ENCODE measurements at regions not wholly inside any gene's neighbourhood (a gene's known extent, or its start where the extent isn't known, plus 50 kb on each side); places are given as distances from the start of the nearest gene placed in this dataset.

DNA sequence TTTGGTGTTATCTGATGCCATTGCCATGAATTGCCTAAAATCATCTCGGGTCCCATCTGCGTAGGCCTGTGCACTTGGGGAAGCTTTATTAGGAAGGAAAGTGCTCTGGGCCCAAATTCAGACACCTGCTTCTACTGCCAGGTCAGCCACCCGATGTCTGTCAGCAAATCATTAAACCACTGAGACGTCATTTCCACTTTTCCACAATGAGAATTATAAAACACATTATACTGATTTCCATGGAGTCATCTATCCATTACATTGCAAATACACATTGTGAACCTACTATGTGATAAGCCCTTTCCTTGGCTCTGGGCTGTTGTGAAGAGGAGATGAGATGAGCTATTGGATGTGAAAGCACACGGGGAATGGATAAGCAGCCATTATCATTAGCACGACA lies 1022.9 kb downstream of the BCL11B start:
- H3K27ac ChIP-seq = no peak overlapping the region
- no peak overlapping the region for H3K4me3 ChIP-seq

DNA sequence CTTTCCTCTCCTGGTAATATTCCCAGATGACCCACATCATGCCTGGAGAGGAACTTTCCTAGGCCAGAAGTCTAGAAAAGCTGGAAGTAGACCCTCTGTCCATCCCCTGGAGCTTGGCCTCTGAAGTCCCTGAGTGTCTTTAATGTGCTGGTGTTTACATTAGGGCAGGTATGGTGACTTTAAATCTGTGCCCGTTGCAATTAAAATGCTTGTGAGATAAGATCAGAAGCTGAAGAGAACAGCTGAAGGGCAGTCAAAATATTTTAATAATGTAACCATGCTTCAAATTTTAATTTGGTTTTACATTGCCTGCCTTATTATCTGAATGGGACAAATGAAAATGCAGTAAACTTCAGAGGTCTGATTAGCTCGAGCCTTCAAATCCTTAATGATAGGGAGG lies 1022.5 kb downstream of the BCL11B start:
- Histone ChIP-seq H3K27ac (no peak overlapping the region), H3K4me3 (no peak overlapping the region)

- Histone ChIP-seq H3K4me3 (no peak overlapping the region), H3K27ac (no peak overlapping the region)
Observed at GRCh38 chr14:98252820-98253219, 1019.2 kb downstream of the BCL11B start.

- Histone ChIP-seq H3K27ac (no peak overlapping the region), H3K4me3 (no peak overlapping the region)
Observed at GRCh38 chr14:98259881-98260280, 1012.1 kb downstream of the BCL11B start.

- H3K4me3 ChIP-seq = no peak overlapping the region
- H3K27ac ChIP-seq = no peak overlapping the region
Observed at GRCh38 chr14:98262566-98262965, 1009.4 kb downstream of the BCL11B start.

GRCh38 chr14:98269533-98269932 lies 1002.5 kb downstream of the BCL11B start:
- H3K4me3 ChIP-seq = no peak overlapping the region

DNA sequence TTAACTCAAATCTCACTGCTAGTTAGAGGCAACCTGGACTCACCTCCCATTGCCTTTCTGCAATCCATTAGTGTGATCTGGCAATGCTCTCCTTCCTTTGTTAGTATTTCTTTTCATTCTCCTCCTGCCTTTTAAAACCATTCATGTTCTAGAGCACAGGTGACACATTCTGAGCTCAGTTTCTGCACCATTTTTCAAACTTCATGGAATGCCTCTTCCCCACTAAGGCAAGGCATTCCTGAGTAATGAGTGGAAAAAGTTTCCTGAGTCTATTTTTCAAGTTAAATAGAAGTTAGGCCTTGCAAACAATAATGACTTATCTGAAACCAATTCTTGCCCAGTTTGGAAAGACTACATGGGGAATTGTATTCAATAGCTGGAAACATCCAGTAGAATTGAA lies 1001.8 kb downstream of the BCL11B start:
- H3K4me3 ChIP-seq = no peak overlapping the region
- no peak overlapping the region for H3K27ac ChIP-seq

More at GRCh38 chr14:98269533-98269932, 1002.5 kb downstream of the BCL11B start:
- H3K27ac ChIP-seq = no peak overlapping the region

DNA sequence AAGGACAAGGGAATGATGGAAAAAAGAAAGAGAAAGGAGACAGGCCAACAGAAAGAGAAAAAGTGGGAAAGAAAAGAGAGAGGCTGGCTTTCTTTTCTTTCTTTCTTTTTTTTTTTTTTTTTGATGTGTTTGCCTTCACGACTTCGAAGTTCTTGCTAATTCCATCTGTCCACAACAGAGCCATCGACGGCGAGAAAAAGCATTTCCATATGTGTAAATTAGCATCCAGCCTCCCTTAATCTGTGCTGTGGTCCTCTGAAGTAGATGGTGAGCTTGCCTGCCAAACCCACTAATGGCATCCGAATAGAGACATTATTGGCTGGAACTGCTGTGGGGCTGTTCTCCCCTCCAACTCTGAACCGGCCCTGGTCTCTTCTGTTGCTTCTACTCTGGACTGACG lies 997.4 kb downstream of the BCL11B start:
- Histone ChIP-seq H3K4me3 (no peak overlapping the region), H3K27ac (no peak overlapping the region)

GRCh38 chr14:98278800-98279199 lies 993.2 kb downstream of the BCL11B start:
- H3K27ac ChIP-seq = no peak overlapping the region
- H3K4me3 ChIP-seq = no peak overlapping the region

DNA sequence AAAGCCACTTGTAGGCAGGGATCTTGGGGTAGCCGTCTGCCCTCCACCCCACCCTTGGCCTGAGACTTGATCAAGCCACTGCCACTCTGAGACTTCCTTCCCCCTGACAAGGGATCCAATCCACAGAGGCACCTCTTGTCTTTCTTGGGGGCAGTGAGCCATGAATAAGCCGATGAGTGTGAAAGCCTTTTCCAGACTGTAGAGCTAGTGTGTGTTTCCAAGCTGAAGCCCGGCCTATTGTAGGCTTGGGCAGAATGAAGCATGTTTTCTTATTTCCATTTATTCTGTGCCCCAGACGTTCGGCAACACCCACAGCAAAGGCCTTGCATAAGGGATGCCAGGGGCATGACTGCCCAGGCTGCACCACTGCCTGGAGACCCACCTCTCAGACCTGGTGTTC lies 991.6 kb downstream of the BCL11B start:
- Histone ChIP-seq H3K27ac (no peak overlapping the region), H3K4me3 (no peak overlapping the region)

- H3K4me3 ChIP-seq = no peak overlapping the region
- no peak overlapping the region for H3K27ac ChIP-seq
Observed at GRCh38 chr14:98288825-98289224, 983.2 kb downstream of the BCL11B start.

DNA sequence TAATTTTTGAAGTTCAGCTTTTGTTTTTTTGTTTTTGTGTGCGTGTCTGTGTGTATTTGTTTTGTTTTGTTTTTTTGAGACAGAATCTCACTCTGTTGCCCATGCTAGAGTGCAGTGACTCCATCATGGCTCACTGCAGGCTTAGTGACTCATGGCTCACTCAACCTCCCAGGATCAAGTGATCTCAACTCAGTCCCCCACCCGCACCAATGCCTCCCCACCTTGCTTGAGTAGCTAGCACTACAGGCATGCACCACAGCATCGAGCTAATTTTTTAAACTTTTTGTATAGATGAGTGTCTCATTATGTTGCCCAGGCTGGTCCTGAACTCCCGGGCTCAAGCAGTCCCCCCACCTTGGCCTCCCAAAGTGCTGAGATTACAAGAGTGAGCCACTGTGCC lies 981.4 kb downstream of the BCL11B start:
- no peak overlapping the region for H3K4me3 ChIP-seq
- H3K27ac ChIP-seq = no peak overlapping the region

GRCh38 chr14:98292191-98292590 lies 979.8 kb downstream of the BCL11B start:
- no peak overlapping the region for H3K27ac ChIP-seq
- H3K4me3 ChIP-seq = no peak overlapping the region

DNA sequence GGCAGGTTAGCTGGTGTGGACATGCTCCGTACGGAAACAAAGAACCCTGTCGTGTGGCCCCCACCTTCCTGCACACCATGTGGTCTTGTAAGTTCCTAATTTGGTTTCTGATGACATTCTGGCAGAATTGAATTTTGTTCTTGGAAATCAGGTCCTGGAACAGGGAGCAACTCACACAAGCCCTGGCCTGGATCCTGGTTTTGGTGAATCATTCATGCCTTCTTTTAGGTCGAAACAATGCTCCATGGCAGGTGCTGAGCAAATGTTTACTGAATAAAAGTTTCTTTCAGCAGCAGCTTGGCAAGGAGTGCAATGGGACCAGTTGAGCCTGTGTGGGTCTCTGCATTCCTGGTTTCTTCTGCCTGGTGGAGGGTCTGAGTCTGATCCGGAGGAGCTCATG lies 978.4 kb downstream of the BCL11B start:
- H3K4me3 ChIP-seq = no peak overlapping the region
- H3K27ac ChIP-seq = peak overlapping the region in 1 of 21 experiments; percentile 49

DNA sequence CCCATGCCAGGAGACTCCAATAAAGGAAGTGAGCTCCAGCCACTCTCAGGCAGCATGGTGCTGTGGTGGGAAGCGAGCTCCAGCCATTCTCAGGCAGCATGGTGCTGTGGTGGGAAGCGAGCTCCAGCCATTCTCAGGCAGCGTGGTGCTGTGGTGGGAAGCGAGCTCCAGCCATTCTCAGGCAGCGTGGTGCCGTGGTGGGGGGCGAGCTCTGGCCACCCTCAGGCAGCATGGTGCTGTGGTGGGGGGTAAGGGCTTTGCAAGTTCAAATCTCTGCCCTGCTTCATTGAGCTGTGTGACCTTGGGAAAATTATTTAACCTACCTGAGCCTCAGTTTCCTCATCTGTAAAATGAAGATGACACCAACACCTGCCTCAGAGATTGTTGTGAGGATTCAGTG lies 975.1 kb downstream of the BCL11B start:
- no peak overlapping the region for H3K27ac ChIP-seq

GRCh38 chr14:98297567-98297966 lies 974.4 kb downstream of the BCL11B start:
- H3K4me3 ChIP-seq = no peak overlapping the region
- H3K27ac ChIP-seq = no peak overlapping the region

More for the DNA sequence above, 975.1 kb downstream of the BCL11B start:
- H3K4me3 ChIP-seq = no peak overlapping the region

DNA sequence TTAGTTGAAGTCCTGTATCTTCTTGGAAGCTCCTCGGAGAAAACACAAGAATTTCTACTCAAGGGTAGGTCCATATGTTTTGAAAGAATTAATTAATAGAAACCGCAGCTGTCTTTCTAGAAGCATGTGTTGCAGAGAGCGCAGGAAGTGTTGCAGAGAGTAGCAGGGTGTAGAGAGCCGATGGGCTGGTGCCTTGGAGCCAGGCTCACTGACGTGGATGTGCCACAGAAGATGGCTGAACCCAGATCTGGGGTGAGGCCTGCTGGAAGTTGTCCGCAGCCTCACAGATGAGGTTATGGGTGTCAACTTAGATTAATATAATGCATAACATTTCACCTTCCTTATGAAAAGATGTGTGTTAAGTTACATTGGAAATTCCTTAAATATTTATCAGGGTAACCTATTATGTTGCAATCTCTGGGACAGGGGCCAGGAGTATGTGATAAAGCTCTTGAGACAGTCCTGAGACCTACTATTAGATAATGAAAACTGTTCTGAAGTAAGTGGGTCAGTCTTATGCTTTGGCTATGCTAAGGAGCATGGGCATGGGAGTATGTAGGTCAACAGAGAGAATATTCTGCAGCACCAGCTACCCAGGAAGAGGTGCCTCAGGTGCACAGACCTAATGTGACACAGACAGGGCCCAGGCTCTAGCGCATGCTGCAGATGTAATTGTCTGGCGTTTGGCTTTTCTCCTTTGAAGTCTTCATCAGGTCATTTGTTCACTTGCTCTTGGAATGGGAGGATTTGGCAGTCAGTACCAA lies 973.3 kb downstream of the BCL11B start:
- H3K4me3 ChIP-seq = no peak overlapping the region
- no peak overlapping the region for H3K27ac ChIP-seq

DNA sequence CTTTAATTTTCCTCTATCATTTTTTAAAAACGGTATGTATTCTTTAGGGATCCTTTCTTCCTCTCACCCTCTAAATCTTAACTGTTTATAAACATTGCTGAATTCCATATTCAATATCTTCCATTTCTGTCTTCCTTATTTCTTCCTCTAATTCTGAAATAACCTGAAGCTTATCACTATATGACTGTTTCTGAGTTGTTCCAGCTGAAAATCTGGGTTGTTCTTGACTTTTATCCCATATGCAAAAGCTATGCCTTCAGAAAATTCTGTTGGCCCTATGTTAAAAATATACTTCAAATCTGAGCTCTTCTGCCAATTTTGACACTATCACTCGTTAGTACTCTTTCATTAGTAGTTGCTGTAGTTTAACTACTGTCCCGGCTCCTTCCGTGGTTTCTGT lies 970.3 kb downstream of the BCL11B start:
- Histone ChIP-seq H3K4me3 (no peak overlapping the region), H3K27ac (no peak overlapping the region)

GRCh38 chr14:98304574-98304973 lies 967.4 kb downstream of the BCL11B start:
- H3K27ac ChIP-seq = no peak overlapping the region
- H3K4me3 ChIP-seq = no peak overlapping the region

- H3K4me3 ChIP-seq = no peak overlapping the region
- no peak overlapping the region for H3K27ac ChIP-seq
Observed at GRCh38 chr14:98309591-98309990, 962.4 kb downstream of the BCL11B start.

GRCh38 chr14:98312006-98312405 lies 960.0 kb downstream of the BCL11B start:
- no peak overlapping the region for H3K4me3 ChIP-seq
- no peak overlapping the region for H3K27ac ChIP-seq

GRCh38 chr14:98321841-98322240 lies 950.2 kb downstream of the BCL11B start:
- Histone ChIP-seq H3K4me3 (no peak overlapping the region), H3K27ac (no peak overlapping the region)

Data from skin epidermis (tissue), 12 donors.